Hematopoietic multipotent progenitor cell treated with erythropoietin and hydrocortisone succinate and interleukin-3 and kit ligand, for 6 days (in vitro differentiated cells): ENCODE measurements at regions not wholly inside any gene's neighbourhood (a gene's known extent, or its start where the extent isn't known, plus 50 kb on each side); places are given as distances from the start of the nearest gene placed in this dataset.

Source experiments
- DNase-seq: peaks from one replicate; pipeline ENCODE4 v3.0.0-alpha.2; 2015

DNA sequence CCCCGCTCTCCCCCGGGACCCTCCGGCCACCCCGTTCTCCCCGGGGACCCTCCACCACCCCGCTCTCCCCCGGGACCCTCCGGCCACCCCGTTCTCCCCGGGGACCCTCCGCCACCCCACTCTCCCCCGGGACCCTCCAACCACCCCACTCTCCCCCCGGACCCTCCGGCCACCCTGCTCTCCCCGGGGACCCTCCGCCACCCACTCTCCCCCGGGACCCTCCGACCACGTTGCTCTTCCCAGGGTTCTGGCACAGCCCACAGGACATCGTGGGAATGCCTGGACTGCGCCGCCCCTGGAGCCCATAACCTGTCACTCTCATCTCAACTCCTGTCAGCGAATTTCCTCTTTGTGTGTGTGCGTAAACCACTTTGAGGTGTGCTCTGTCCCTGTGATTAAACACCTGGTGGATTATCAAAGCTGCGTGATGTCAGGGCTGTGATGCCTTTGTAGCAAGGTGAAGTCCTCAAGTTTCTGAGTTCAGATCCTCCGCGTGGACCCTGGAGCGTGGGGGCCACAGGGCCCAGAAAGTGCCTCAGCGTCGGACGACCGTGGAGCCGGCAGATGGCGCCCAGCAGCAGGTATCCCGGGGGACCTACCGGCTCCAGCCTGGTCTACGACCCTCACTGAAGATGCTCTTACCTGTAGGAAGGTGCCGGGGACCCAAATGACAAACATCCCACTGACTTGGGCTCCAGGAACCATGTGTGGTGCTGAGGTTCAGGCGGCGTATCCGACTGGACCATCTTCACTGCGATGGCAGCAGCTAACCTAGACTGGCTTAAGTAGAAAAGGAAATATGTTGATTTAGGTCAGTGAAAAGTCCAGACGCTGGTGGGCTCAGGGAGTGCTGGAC, 63.2 kb upstream of the GALNT9 start:
- DNase-seq, result no peak

DNA sequence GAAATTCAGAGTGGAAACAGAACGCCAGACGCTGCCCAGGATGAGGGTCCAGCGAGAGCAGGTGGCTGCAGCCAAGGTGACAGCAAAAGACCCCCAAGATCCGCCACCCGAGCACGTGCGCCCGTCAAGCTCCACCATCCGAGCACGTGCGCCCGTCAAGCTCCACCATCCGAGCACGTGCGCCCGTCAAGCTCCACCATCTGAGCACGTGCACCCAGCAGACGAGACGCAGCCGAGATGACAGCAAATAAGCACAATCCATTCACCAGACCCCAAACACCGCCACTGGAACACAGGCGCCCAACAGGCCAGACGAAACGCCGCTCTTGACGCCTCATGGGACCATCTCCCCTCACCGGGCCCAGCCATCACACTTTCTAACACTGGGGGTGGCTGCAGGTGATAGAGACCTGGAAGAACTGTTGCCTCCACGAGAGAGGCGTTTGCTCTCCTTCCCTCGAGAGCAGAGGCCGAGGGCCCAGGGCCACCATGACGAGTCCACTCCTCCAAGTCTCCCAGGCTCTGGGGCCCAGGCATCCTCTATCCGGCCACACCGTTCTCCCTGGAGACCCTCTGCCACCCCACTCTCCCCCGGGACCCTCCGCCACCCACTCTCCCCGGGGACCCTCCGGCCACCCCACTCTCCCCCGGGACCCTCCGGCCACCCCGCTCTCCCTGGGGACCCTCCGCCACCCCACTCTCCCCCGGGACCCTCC, 62.1 kb upstream of the GALNT9 start:
- DNase-seq, result no peak

DNA sequence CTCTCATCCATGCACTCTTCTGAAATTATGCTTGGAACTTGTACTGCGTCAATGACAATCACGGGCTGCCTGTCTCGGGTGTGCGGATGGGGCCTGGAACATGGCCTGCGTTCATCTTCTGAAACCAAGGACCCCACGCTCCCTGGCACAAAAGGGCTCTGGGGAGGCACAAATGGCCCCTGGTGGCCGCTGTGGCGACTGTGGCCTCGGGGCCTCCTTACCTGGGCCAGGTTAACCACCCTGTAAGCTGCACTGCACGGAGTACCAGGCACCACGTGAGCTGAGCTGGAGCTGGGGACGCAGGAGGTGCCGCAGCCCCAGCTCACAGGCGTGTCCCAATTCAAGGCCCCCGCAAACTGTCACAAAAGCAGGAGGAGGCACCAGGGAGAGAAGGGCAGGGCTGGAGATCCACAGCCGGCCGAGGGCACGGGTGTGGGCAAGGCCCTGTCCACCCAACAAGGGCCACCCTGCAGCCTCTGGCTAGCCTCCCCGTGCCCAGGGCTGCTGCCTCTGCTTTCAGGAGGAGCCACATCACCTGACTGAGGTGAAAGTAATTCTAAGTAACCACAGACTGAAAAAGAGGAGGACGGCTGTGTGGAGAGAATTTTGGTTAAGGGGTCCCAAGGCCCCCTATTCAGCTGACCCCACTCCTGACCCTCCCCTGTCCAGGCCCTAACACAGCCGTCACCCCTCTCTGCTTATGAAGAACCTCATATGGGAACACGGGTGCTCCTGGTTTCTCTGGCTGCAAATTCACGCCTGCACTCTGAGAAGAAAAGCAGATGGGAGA, 61.1 kb upstream of the GALNT9 start:
- no peak for DNase-seq

DNA sequence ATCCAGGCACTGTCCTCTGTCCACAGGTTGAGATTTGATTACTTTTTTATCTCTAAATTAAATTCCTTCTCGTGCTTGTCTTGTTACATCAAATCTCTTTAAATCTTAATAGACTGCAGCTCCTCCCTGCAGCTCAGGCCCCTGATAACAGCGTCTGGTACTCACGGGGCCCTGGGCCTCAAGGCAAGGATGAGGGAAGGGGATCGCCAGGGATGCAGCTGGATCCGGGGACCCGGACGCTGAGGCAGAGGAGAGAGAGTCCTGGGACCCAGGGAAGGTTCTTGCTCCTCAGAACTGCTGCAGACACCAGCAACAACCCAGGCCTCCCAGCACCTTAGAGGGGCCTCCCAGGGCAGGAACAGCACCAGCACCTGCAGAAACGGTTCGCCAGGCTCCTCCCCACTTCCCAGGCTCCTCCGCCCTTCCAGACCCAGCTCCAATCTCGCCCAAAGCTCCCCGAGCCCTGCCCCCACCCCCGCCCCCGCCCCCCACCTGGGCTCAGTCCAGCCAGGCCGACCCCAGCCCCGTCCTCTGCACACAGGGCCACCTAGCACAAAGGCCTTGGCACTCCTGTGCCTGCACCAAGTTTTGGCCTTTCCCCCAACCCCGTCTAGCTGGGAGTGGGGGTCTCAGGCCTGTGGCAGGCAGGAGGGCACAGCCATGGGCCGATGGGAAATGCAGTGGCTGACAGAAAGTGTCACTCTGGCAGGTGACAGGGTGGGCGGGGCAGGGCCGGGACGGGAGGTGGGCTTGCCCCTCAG, 60.3 kb upstream of the GALNT9 start:
- DNase-seq, result no peak

DNA sequence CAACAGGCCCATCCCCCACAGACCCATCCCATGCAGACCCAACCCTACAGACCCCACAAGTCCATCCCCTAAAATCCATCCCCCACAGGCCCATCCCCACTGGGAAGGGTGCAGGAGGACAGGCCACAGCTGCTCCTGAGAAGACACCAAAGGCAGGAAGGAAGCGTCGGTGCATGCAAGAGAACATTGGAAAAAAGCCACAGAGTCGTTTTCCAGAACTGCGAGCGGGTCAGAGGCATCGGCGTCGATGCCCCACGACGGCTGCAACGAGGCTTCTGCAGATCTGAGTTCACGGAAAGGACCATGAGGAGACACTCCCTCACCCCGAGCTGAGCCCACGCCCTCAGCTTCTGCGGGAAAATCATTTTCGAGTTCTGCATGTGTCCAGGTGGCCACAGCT, 59.6 kb upstream of the GALNT9 start:
- no peak for DNase-seq

DNA sequence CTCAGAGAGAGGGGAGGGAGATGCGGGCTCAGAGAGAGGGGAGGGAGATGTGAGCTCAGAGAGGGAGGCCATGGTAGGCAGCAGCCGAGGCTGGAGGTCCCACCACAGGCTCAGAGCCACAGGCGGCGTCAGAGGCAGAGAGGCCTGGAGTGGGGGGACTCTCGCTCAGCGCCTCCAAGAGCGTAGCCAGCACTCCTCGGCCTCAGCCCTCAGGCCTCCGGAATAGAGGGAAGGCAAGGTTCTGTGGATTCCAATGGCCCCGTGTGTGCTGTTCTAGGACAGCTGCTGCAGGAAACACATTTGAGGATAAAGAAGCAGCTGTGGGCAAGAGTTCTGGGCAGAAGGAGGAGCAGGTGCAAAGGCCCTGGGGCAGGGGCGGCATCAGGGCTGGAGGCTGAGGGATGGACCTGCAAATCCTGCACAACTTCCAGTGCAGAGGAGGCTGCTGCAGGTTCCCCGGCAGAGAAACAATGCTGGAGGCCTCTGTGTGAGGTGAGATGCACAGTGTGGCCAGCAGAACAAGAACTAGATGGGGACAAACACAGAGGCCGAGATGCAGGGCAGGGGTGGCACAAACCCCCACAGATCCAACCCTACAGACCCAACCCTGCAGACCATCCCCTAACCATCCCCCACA, 59.1 kb upstream of the GALNT9 start:
- DNase-seq, result no peak

DNA sequence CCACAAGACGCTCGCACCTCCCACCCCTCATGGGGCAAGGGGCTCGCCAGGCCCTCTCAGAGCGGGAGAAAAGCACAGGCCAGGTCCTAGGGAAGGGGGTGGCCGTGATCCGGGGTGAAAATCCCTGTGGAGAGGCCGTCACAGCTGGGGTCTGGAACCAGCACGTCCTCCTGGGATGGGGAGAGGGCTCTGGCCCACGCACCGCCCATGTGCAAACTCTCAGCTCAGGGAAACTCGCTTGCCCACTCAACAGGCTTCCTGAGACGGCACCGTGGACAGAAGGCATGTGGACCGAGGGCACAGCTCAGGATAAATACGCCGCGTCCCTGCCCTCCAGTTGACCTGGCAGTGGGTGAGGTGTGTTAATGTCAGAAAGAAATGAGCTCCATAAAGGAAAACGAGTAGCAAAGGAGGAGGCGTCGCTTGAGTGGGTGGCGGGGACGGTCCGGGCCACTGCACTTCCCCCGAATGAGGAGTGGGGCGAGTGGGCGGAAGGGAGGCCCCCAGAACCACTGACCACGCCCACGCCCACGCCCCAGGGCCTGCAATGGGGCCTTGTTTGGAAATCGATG, 57.6 kb upstream of the GALNT9 start:
- DNase-seq, result no peak

DNA sequence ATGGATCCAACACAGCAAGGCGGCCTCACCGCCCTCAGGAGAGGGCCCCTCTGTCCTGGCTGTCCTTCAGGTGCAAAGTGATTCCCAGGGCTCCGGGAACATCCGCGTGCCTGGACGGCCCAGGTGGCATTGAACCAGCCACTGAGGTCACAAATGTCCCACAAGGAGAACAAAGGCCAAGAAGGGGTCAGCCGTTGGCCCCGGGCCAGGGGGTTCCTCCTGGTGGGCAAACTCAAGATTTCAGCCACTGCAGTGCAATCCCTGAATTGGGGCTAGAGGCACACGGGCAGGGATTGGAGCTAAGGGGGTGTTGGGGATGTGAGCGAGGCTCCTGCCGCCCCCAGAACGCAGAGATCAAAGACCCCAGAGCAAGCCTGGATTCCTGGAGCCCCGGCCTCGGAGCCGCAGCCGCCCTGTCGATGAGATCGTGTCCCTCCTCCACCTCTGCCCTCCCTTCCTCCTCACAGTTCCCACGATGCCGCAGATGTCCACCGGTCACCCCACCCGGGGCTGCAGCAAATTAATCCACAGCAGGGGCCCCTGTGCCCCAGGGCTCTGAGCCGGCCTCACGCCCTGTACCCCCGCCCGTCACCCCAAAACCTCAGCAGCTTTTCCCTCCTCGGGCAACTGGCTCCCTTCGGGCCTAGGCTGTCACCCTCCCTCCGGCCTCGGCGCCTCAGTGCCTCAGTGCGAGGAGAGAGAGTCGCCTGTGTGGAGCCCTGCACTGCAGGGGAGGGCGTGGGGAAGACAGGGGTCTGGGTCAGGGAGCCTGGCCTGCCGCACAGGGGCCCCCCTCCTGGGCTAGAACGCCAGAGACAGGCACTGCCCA, 56.7 kb upstream of the GALNT9 start:
- DNase-seq, result no peak

DNA sequence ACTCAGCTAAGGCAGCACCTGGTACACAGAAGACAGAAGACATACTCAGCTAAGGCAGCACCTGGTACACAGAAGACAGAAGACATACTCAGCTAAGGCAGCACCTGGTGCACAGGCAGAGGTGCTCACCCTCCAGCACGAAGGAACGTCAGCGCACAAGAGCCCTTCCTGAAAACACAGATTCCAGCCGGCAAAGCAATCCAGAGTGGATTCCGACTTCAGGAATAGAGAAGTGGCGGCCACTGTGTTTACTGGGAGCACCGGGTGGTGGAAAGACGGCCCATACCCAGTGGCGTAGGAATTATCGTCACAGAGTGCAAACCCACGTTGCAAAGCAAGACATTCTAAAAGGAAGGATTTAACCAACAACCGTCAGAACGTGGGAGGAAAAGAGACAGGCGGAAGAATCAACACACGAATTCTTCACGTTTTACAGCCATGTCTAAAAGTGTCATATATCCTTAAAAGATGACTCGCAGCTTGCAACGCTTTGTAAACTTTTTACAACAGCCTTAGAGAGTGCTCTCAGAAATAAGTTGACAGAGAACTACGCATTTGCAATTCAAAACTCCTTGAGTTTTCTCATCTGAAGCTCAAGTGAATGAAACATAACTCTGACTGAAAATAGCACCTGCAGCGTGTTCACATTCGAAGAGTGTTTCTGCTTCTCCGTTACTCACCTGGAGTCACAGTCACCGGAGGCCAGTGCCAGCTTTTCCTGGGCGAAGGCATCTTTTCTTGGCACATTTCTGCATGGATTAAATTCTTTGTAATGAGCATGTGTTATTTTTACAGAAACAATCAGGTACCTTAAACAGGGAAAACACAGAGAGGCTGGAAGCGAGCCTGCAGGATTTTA, 55.8 kb upstream of the GALNT9 start:
- DNase-seq, result no peak

DNA sequence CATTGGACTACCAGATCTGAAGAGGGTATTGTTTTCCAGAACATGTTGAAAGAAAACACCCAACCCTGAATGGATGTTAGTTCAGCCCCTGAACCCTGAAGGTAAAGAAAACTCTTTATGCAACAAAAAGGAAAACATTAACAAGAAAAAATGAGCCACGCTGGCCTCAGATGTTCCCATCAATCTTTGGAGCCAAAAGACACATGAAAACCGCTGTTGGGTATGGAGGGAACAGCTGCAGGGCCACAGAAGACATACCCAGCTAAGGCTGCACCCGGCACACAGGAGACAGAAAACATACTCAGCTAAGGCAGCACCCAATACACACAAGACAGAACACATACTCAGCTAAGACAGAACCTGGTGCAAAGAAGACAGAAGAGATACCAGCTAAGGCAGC, 51.3 kb upstream of the GALNT9 start:
- DNase-seq, result no peak

DNA sequence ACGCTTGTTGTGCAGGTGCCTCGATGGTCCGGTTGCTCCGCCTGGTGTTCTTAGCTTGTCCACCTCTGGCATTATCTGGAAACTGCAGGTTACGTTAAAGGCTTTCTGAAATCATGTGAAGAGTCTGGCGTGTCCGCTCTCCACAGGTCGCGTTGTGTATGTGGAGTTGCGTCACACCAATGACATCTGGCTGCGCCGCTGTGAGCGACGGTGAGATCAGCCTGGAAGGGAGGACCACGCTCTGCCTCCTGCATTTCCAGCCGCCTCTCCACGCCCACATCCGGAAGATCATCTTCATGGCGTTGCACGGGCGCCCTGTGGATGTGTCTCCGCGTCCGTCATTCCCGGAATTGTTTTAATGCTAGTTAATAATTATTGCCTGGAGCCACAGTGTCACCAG, 50.6 kb upstream of the GALNT9 start:
- DNase-seq, result no peak

DNA sequence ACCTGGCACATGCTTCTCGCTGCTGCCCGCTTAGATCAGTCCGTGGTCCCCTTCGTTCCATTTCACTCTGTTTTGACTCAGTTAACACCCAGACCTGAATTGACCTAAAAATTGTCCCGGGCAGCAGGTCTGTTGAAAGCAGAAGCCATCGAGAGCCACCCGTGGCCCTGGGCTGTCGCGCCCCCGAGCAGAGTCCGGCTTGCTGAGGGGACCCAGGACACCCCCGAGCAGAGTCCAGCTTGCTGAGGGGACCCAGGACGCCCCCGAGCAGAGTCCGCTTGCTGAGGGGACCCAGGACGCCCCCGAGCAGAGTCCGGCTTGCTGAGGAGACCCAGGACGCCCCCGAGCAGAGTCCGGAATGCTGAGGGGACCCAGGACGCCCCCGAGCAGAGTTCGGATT, 50.2 kb upstream of the GALNT9 start:
- no peak for DNase-seq
